DND-41 (cell line): ENCODE measurements at regions not wholly inside any gene's neighbourhood (a gene's known extent, or its start where the extent isn't known, plus 50 kb on each side); places are given as distances from the start of the nearest gene placed in this dataset.
A peak's percentile ranks its signal among the peaks of the same experiment; 100 is the strongest.

Experiments
- EZH2 ChIP-seq: IDR thresholded peaks from 3 replicates; pipeline ENCODE4 v1.6.1; 2012; ENCODE audit warnings: borderline replicate concordance, low read depth, mild to moderate bottlenecking, moderate library complexity, low read length, inconsistent platforms; ENCODE audit not compliant: severe bottlenecking
- TF ChIP-seq, protein P1 (sequence below): IDR thresholded peaks from 2 replicates; pipeline ENCODE4 v1.5.1; 2012; ENCODE audit warnings: borderline replicate concordance, low read length, moderate library complexity, mild to moderate bottlenecking; ENCODE audit not compliant: poor library complexity, severe bottlenecking; ENCODE audit errors: extremely low read depth

- TF ChIP-seq, protein P1, sequence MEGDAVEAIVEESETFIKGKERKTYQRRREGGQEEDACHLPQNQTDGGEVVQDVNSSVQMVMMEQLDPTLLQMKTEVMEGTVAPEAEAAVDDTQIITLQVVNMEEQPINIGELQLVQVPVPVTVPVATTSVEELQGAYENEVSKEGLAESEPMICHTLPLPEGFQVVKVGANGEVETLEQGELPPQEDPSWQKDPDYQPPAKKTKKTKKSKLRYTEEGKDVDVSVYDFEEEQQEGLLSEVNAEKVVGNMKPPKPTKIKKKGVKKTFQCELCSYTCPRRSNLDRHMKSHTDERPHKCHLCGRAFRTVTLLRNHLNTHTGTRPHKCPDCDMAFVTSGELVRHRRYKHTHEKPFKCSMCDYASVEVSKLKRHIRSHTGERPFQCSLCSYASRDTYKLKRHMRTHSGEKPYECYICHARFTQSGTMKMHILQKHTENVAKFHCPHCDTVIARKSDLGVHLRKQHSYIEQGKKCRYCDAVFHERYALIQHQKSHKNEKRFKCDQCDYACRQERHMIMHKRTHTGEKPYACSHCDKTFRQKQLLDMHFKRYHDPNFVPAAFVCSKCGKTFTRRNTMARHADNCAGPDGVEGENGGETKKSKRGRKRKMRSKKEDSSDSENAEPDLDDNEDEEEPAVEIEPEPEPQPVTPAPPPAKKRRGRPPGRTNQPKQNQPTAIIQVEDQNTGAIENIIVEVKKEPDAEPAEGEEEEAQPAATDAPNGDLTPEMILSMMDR, result peak; percentile 39
- TF ChIP-seq EZH2, result no peak
Observed at GRCh38 chr14:106200541-106201315, 674.3 kb downstream of the TMEM121 start.
